D341Med (cell line): ENCODE measurements at regions not wholly inside any gene's neighbourhood (a gene's known extent, or its start where the extent isn't known, plus 50 kb on each side); places are given as distances from the start of the nearest gene placed in this dataset.
"Not testable (repeated sequence)": the region's sequence is repeated elsewhere in the genome, so short reads cannot be mapped to it uniquely, and the experiment has no call there.

ENCODE experiments used
- DNase-seq: peaks from one replicate; pipeline ENCODE4 v3.0.0; 2012; ENCODE audit warnings: low spot score

- DNase-seq, result no peak
Observed at GRCh38 chr15:45810201-45810600, 175.4 kb downstream of the SQOR start.

DNA sequence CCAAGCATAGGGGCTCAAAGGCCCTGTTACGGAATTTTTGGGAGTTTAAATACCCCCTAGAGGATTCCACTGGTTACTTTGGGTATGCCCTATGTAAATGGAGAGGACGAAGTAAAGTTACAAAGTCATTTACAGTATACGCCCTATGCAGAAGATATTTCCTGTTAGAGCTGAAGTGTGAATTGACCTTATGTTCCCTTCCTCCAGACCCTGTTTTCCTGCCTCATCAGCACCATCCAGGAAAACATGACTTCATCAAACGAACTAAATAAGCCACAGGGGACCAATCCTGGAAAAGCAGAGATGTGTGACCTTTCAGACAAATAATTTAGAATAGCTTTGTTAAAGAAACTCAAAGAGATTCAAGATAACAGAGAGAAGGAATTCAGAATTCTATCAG lies 177.4 kb downstream of the SQOR start:
- no peak for DNase-seq

DNA sequence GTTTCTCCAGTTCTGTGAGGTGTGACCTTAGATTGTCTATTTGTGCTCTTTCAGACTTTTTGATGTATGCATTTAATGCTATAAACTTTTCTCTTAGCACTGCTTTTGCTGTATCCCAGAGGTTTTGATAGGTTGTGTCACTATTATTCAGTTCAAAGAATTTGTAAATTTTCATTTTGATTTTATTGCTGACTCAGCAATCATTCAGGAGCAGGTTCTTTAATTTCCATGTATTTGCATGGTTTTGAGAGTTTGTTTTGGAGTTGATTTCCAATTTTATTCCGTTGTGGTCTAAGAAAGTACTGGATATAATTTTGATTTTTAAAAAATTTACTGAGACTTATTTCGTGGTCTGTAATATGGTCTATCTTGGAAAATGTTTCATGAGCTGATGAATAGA lies 182.7 kb downstream of the SQOR start:
- DNase-seq, result not testable (repeated sequence)

- no peak for DNase-seq
Observed at GRCh38 chr15:45821390-45821789, 186.6 kb downstream of the SQOR start.

DNA sequence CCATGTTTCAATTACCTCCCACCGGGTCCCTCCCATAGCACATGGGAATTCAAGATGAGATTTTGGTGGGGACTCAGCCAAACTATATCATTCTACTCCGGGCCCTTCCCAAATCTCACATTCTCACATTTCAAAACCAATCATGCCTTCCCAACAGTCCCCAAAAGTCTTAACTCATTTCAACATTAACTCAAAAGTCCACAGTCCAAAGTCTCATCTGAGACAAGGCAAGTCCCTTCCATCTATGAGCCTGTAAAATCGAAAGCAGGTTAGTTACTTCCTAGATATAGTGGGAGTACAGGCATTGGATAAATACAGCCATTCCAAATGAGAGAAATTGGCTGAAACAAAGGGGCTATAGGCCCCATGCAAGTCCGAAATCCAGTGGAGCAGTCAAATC lies 188.1 kb downstream of the SQOR start:
- not testable (repeated sequence) for DNase-seq

- DNase-seq, result no peak
Observed at GRCh38 chr15:45827275-45827674, 192.4 kb downstream of the SQOR start.

GRCh38 chr15:45827766-45828165 lies 192.9 kb downstream of the SQOR start:
- DNase-seq, result no peak

- DNase-seq, result no peak
Observed at GRCh38 chr15:45829336-45830153, 194.7 kb downstream of the SQOR start.

- DNase-seq, result no peak
Observed at GRCh38 chr15:45831787-45832186, 197.0 kb downstream of the SQOR start.

DNA sequence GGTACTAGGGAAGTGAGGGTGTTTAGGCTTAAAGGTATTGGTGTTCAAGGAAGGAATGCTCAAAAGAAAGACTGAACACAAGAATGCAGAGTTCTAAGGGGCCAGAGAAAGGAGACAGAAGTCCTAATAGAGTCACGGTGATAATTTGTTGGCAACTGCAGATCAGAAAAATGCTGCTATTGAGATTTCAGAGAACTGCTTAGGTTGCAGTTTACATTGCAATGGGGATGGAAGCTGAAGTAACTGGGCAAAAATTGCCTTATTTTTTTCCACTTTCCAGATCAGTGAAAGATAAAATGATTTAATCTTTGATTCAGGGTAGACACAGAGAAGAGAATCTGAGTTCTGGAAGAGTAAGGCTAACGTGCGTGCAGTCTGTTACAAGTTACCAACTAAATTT lies 199.8 kb downstream of the SQOR start:
- no peak for DNase-seq

GRCh38 chr15:45842151-45842550 lies 207.3 kb downstream of the SQOR start:
- no peak for DNase-seq

DNA sequence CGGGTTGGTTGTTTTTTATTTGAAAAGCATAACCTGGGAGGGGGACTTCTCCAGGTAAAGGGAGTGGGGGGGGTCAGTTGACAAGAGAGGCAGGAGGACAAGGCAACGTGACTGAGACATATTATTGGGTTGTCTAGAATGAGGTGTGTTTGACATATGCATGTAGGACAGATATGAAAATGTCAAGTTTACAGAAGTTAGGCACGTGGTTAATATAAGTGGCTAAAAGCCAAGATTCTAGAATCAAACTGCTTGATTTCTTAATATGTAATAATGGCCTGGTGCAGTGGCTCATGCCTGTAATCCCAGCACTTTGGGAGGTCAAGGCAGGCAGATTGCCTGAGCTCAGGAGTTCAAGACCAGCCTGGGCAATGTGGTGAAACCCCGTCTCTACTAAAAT lies 212.8 kb downstream of the SQOR start:
- DNase-seq, result no peak

DNA sequence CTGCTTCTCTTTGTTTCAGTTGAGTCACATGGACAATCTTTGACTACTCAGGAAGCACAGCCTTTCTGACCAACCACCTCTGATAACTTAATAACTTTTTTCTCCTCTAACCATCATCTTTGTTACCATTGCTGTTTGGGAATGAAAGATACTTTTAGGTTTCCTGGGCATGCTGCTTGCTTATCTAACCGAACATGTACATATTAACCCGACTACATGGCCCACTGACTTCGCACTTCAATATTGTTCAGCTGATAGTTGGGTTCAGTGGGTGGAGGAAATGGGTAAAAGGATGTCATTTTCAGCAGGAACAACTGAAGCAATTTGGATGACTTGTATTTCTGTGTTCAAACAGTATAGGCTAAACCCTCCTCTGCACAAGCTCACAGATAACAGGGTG lies 214.3 kb downstream of the SQOR start:
- DNase-seq, result no peak

- no peak for DNase-seq
Observed at GRCh38 chr15:45854455-45855202, 219.8 kb downstream of the SQOR start.

GRCh38 chr15:45855210-45855906 lies 220.5 kb downstream of the SQOR start:
- no peak for DNase-seq

- DNase-seq, result no peak
Observed at GRCh38 chr15:45855907-45856579, 221.2 kb downstream of the SQOR start.

DNA sequence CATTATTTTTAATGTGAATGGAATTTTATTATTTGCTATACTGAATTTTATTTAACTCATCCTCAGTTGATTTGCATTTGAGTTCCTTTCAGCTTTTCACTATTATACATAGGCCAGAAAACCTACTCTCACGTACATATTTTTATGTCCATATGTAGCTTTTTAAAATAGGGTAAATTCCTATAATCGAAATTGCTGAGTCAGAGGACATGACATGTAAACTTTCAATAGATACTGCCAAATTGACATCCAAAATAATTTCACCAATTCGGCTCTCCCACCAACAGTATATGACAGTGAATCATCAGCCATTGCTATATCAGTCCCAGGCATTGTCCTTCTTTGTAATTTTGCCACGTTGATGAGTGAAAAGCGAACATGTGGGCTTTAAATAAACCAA lies 222.5 kb downstream of the SQOR start:
- no peak for DNase-seq

- no peak for DNase-seq
Observed at GRCh38 chr15:45858491-45858890, 223.7 kb downstream of the SQOR start.

GRCh38 chr15:45862034-45862433 lies 227.2 kb downstream of the SQOR start:
- no peak for DNase-seq

GRCh38 chr15:45863881-45864580 lies 229.2 kb downstream of the SQOR start:
- no peak for DNase-seq

DNA sequence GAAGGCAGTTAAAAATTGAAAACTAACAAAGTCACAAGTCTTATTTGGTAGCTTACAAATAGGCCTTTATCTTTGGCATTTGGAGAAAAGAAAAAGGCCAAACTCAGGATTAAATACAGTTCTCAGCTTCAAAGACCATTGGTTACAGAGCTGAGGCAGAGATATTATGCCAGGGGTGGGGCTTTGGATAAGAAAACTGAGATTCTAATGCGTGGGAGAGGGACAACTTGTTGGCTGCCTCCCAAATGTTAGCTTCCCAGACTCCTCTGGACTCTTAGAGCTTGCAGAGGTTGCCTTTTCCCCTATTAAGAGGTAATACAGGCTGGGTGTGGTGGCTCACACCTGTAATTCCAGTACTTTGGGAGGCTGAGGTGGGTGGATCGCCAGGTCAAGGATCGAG lies 231.8 kb downstream of the SQOR start:
- no peak for DNase-seq

GRCh38 chr15:45867281-45867680 lies 232.5 kb downstream of the SQOR start:
- no peak for DNase-seq
